Osteocyte (in vitro differentiated cells): ENCODE measurements at regions not wholly inside any gene's neighbourhood (a gene's known extent, or its start where the extent isn't known, plus 50 kb on each side); places are given as distances from the start of the nearest gene placed in this dataset.

Experiments
- DNase-seq: peaks from one replicate; pipeline ENCODE4 v3.0.0; 2021; ENCODE audit warnings: mixed read lengths; ENCODE audit not compliant: unreplicated experiment; ENCODE audit errors: extremely low spot score
- H3K27ac Mint-ChIP-seq: one replicate; pipeline ENCODE4 v1.8.0; 2021; ENCODE audit warnings: mild to moderate bottlenecking, mixed read lengths; ENCODE audit not compliant: unreplicated experiment
- H3K27me3 Mint-ChIP-seq: one replicate; pipeline ENCODE4 v1.8.0; 2021; ENCODE audit warnings: mixed read lengths; ENCODE audit not compliant: unreplicated experiment
- H3K36me3 Mint-ChIP-seq: one replicate; pipeline ENCODE4 v1.8.0; 2021; ENCODE audit warnings: mixed read lengths; ENCODE audit not compliant: unreplicated experiment
- H3K4me1 Mint-ChIP-seq: one replicate; pipeline ENCODE4 v1.8.0; 2021; ENCODE audit warnings: mixed read lengths; ENCODE audit not compliant: unreplicated experiment
- H3K4me3 Mint-ChIP-seq: one replicate; pipeline ENCODE4 v1.8.0; 2021; ENCODE audit warnings: mild to moderate bottlenecking, moderate library complexity, mixed read lengths; ENCODE audit not compliant: unreplicated experiment
- H3K9me3 Mint-ChIP-seq: one replicate; pipeline ENCODE4 v1.8.0; 2021; ENCODE audit warnings: mixed read lengths; ENCODE audit not compliant: unreplicated experiment
- TF ChIP-seq, protein P1 (sequence below): fragments of 200-600 bp; sonication (generic); IDR thresholded peaks from 2 replicates; pipeline ENCODE4 v1.5.0; 2021; ENCODE audit warnings: antibody characterized with exemption, mild to moderate bottlenecking, moderate library complexity

- H3K27me3 Mint-ChIP-seq, result peaks cover 2% of the 10 kb centered on the region
These were observed 231.9 kb downstream of the BCL11B start for GRCh38 chr14:99040052-99040451.

GRCh38 chr14:99040711-99041110 lies 231.3 kb downstream of the BCL11B start:
- TF ChIP-seq, protein P1, sequence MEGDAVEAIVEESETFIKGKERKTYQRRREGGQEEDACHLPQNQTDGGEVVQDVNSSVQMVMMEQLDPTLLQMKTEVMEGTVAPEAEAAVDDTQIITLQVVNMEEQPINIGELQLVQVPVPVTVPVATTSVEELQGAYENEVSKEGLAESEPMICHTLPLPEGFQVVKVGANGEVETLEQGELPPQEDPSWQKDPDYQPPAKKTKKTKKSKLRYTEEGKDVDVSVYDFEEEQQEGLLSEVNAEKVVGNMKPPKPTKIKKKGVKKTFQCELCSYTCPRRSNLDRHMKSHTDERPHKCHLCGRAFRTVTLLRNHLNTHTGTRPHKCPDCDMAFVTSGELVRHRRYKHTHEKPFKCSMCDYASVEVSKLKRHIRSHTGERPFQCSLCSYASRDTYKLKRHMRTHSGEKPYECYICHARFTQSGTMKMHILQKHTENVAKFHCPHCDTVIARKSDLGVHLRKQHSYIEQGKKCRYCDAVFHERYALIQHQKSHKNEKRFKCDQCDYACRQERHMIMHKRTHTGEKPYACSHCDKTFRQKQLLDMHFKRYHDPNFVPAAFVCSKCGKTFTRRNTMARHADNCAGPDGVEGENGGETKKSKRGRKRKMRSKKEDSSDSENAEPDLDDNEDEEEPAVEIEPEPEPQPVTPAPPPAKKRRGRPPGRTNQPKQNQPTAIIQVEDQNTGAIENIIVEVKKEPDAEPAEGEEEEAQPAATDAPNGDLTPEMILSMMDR, result no peak
- no peaks in the 10 kb centered on the region for H3K36me3 Mint-ChIP-seq
- H3K4me1 Mint-ChIP-seq, result peaks cover 14% of the 10 kb centered on the region
- DNase-seq, result no peak
- no peak overlapping the region for H3K4me3 Mint-ChIP-seq
- no peak overlapping the region for H3K27ac Mint-ChIP-seq
- peaks cover 5% of the 10 kb centered on the region for H3K9me3 Mint-ChIP-seq
- H3K27me3 Mint-ChIP-seq, result peaks cover 2% of the 10 kb centered on the region

More at GRCh38 chr14:99040052-99040451, 231.9 kb downstream of the BCL11B start:
- Mint-ChIP-seq H3K9me3 (peaks cover 4% of the 10 kb centered on the region), H3K4me1 (peaks cover 21% of the 10 kb centered on the region), H3K4me3 (no peak overlapping the region), H3K36me3 (no peaks in the 10 kb centered on the region), H3K27ac (no peak overlapping the region)
- no peak for DNase-seq
- TF ChIP-seq, protein P1, result no peak

DNA sequence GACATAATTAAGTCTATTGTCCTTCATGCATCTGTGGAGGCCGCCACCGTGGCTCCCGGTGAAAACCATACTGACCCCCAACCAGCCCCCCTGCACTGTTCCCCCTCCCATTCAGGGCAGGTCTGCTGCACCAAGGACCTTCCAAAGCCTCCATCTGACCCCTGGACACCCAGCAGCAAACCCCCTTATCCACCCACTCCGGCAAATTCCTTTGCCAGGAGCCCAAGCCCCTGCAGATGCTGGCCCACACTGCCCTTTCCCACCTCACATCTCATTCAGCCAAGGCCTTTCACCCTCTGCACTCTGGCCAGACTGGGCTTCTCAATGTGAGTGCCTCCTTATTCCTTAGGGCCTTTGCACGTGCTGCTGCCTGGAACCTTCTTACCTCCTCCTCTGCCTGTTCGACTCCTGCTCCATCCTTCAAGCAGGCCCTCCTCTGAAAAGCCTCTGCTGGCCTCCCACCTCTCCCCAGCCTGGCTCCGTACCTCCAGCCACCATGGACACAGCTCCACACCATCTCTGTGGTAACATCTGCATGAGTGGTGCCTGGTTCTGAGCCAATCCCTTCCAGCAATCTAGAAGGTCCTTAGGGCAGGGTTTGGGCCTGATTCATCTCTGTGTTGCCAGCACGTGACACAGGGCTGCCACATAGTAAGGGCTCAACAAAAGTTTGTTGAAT lies 230.7 kb downstream of the BCL11B start:
- no peak for DNase-seq
- Mint-ChIP-seq H3K36me3 (no peaks in the 10 kb centered on the region), H3K9me3 (peaks cover 5% of the 10 kb centered on the region), H3K4me1 (peaks cover 8% of the 10 kb centered on the region), H3K27ac (no peak overlapping the region), H3K4me3 (no peak overlapping the region), H3K27me3 (peaks cover 4% of the 10 kb centered on the region)
- TF ChIP-seq, protein P1, result no peak

DNA sequence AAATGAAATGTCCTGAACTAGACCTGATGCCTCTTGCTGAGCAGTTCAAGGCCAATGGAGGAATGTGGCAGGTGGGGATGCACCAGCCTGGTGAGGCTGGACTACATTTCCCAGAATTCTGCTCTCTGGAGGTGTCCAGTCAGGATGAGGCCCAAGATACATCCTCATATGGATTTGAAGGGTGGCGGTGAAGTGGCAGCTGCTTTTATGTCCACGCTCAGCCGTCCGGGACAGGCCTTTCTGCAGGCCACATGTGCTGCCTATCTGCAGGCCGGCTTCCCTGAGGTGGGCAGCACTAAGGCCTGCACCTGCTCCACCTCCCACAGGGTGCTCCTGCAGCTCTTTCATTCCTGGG lies 230.2 kb downstream of the BCL11B start:
- peaks cover 5% of the 10 kb centered on the region for H3K9me3 Mint-ChIP-seq
- no peak overlapping the region for H3K27ac Mint-ChIP-seq
- no peak overlapping the region for H3K4me3 Mint-ChIP-seq
- H3K36me3 Mint-ChIP-seq, result no peaks in the 10 kb centered on the region
- peaks cover 3% of the 10 kb centered on the region for H3K4me1 Mint-ChIP-seq
- H3K27me3 Mint-ChIP-seq, result peaks cover 8% of the 10 kb centered on the region
- TF ChIP-seq, protein P1, result no peak
- no peak for DNase-seq

GRCh38 chr14:99042381-99043266 lies 229.4 kb downstream of the BCL11B start:
- Mint-ChIP-seq H3K27ac (no peak overlapping the region), H3K36me3 (no peaks in the 10 kb centered on the region), H3K9me3 (peaks cover 5% of the 10 kb centered on the region), H3K4me1 (peaks cover 2% of the 10 kb centered on the region), H3K27me3 (peaks cover 10% of the 10 kb centered on the region), H3K4me3 (no peak overlapping the region)
- TF ChIP-seq, protein P1, result no peak
- DNase-seq, result no peak
